SK-N-MC (cell line): ENCODE measurements at regions not wholly inside any gene's neighbourhood (a gene's known extent, or its start where the extent isn't known, plus 50 kb on each side); places are given as distances from the start of the nearest gene placed in this dataset.

ENCODE experiments used
- DNase-seq: peaks from one replicate; pipeline ENCODE4 v3.0.0-alpha.2; 2011; ENCODE audit warnings: low read depth, low spot score
- H3K27ac ChIP-seq: fragments of 200-600 bp; sonication (generic); 2 replicates; pipeline ENCODE4 v1.5.1; 2016; ENCODE audit warnings: mixed run types
- H3K36me3 ChIP-seq: fragments of 200-600 bp; sonication (generic); 2 replicates; pipeline ENCODE4 v1.6.1; 2017; ENCODE audit warnings: antibody characterized with exemption, low read length, mixed read lengths; ENCODE audit not compliant: insufficient read depth
- H3K4me3 ChIP-seq: fragments of 200-600 bp; sonication (generic); 2 replicates; pipeline ENCODE4 v1.5.1; 2016
- H3K9ac ChIP-seq: fragments of 200-600 bp; sonication (generic); 2 replicates; pipeline ENCODE4 v1.8.0; 2017; ENCODE audit warnings: mixed run types, mixed read lengths; ENCODE audit not compliant: insufficient read length
- H3K9me3 ChIP-seq: fragments of 200-600 bp; sonication (generic); 2 replicates; pipeline ENCODE4 v1.6.1; 2017; ENCODE audit warnings: low read depth, mild to moderate bottlenecking, antibody characterized with exemption, low read length, moderate library complexity, mixed read lengths
- EZH2 ChIP-seq: fragments of 200-600 bp; sonication (generic); IDR thresholded peaks from one replicate; pipeline ENCODE4 v1.6.1; 2017; ENCODE audit warnings: antibody characterized with exemption
- FOXP2 ChIP-seq: optimal IDR thresholded peaks from 2 replicates; pipeline ENCODE3; 2011; ENCODE audit warnings: mild to moderate bottlenecking, moderate library complexity; ENCODE audit not compliant: insufficient read depth; ENCODE audit errors: extremely low read length, control extremely low read depth
- POLR2AphosphoS5 ChIP-seq: IDR thresholded peaks from 2 replicates; pipeline ENCODE4 v1.6.1; 2012; ENCODE audit warnings: mild to moderate bottlenecking, low read depth, low read length, borderline replicate concordance

- Histone ChIP-seq H3K4me3 (no peak overlapping the region), H3K36me3 (no peaks in the 10 kb centered on the region), H3K9ac (no peak overlapping the region), H3K27ac (no peak overlapping the region), H3K9me3 (no peaks in the 10 kb centered on the region)
- DNase-seq, result no peak
- TF ChIP-seq EZH2 (no peak), FOXP2 (no peak), POLR2AphosphoS5 (no peak)
Measured at GRCh38 chr2:19246496-19246895, 111.9 kb downstream of the OSR1 start.

- Histone ChIP-seq H3K9me3 (no peaks in the 10 kb centered on the region), H3K9ac (no peak overlapping the region), H3K27ac (no peak overlapping the region), H3K36me3 (no peaks in the 10 kb centered on the region), H3K4me3 (no peak overlapping the region)
- DNase-seq, result no peak
- no peak for TF ChIP-seq FOXP2
- no peak for TF ChIP-seq POLR2AphosphoS5
- TF ChIP-seq EZH2, result no peak
Measured at GRCh38 chr2:19244460-19245363, 113.7 kb downstream of the OSR1 start.

- H3K9ac ChIP-seq, result no peak overlapping the region
- no peaks in the 10 kb centered on the region for H3K9me3 ChIP-seq
- no peak for DNase-seq
- TF ChIP-seq FOXP2 (no peak), EZH2 (no peak), POLR2AphosphoS5 (no peak)
- no peak overlapping the region for H3K4me3 ChIP-seq
- H3K36me3 ChIP-seq, result no peaks in the 10 kb centered on the region
- no peak overlapping the region for H3K27ac ChIP-seq
Measured at GRCh38 chr2:19238440-19239060, 119.9 kb downstream of the OSR1 start.

- H3K4me3 ChIP-seq, result no peak overlapping the region
- TF ChIP-seq POLR2AphosphoS5, result no peak
- no peak overlapping the region for H3K27ac ChIP-seq
- no peaks in the 10 kb centered on the region for H3K9me3 ChIP-seq
- DNase-seq, result no peak
- no peaks in the 10 kb centered on the region for H3K36me3 ChIP-seq
- H3K9ac ChIP-seq, result no peak overlapping the region
Measured at GRCh38 chr2:19235308-19235707, 123.1 kb downstream of the OSR1 start.

GRCh38 chr2:19232312-19232711 lies 126.1 kb downstream of the OSR1 start:
- DNase-seq, result no peak
- H3K9me3 ChIP-seq, result no peaks in the 10 kb centered on the region
- no peak overlapping the region for H3K27ac ChIP-seq
- no peak overlapping the region for H3K4me3 ChIP-seq
- H3K9ac ChIP-seq, result no peak overlapping the region
- no peaks in the 10 kb centered on the region for H3K36me3 ChIP-seq
- TF ChIP-seq FOXP2 (no peak), EZH2 (no peak), POLR2AphosphoS5 (no peak)

- no peaks in the 10 kb centered on the region for H3K9me3 ChIP-seq
- H3K27ac ChIP-seq, result no peak overlapping the region
- H3K9ac ChIP-seq, result no peak overlapping the region
- no peak overlapping the region for H3K4me3 ChIP-seq
- DNase-seq, result no peak
- no peaks in the 10 kb centered on the region for H3K36me3 ChIP-seq
- TF ChIP-seq FOXP2 (no peak), POLR2AphosphoS5 (no peak), EZH2 (no peak)
Measured at GRCh38 chr2:19231625-19232024, 126.8 kb downstream of the OSR1 start.

GRCh38 chr2:19230626-19231025 lies 127.8 kb downstream of the OSR1 start:
- H3K4me3 ChIP-seq, result no peak overlapping the region
- no peak overlapping the region for H3K9ac ChIP-seq
- no peaks in the 10 kb centered on the region for H3K9me3 ChIP-seq
- TF ChIP-seq EZH2, result no peak
- TF ChIP-seq POLR2AphosphoS5, result no peak
- TF ChIP-seq FOXP2, result no peak
- H3K36me3 ChIP-seq, result no peaks in the 10 kb centered on the region
- H3K27ac ChIP-seq, result no peak overlapping the region
- DNase-seq, result no peak

GRCh38 chr2:19228715-19229114 lies 129.7 kb downstream of the OSR1 start:
- TF ChIP-seq EZH2 (no peak), FOXP2 (no peak), POLR2AphosphoS5 (no peak)
- Histone ChIP-seq H3K27ac (no peak overlapping the region), H3K36me3 (no peaks in the 10 kb centered on the region), H3K9ac (no peak overlapping the region), H3K4me3 (no peak overlapping the region), H3K9me3 (no peaks in the 10 kb centered on the region)
- no peak for DNase-seq

- H3K4me3 ChIP-seq, result no peak overlapping the region
- H3K36me3 ChIP-seq, result no peaks in the 10 kb centered on the region
- TF ChIP-seq FOXP2, result no peak
- TF ChIP-seq EZH2, result no peak
- TF ChIP-seq POLR2AphosphoS5, result no peak
- no peak overlapping the region for H3K9ac ChIP-seq
- H3K9me3 ChIP-seq, result no peaks in the 10 kb centered on the region
- no peak for DNase-seq
- no peak overlapping the region for H3K27ac ChIP-seq
Measured at GRCh38 chr2:19228181-19228593, 130.2 kb downstream of the OSR1 start.
